Gastroesophageal sphincter (tissue), 4 donors: ENCODE measurements at regions not wholly inside any gene's neighbourhood (a gene's known extent, or its start where the extent isn't known, plus 50 kb on each side); places are given as distances from the start of the nearest gene placed in this dataset.
"Not testable (repeated sequence)": the region's sequence is repeated elsewhere in the genome, so short reads cannot be mapped to it uniquely, and the experiment has no call there.

ENCODE experiments used
- ATAC-seq: fragments of 150-250 bp; one replicate; pipeline ENCODE4 v1.9.1; 2016; ENCODE audit warnings: mild to moderate bottlenecking, moderate library complexity
- H3K27ac ChIP-seq, 4 donors: fragments of 200-600 bp; sonication (generic) in 3 of 4; 1 replicate in 3 of 4; 2 replicates in 1 of 4; pipeline ENCODE4 v1.5.1; 2016 to 2019
- H3K27me3 ChIP-seq: fragments of 200-600 bp; sonication (generic); one replicate; pipeline ENCODE4 v1.5.1; 2019
- H3K36me3 ChIP-seq, 2 donors: fragments of 200-600 bp; sonication (generic); one replicate each; pipeline ENCODE4 v1.5.1; 2019; ENCODE audit warnings: control low read depth in 1 of 2
- H3K4me1 ChIP-seq, 3 donors: fragments of 200-600 bp; sonication (generic); 1 replicate in 2 of 3; 2 replicates in 1 of 3; pipeline ENCODE4 v1.5.1; 2016 to 2019; ENCODE audit warnings: control low read depth in 2 of 3
- H3K4me3 ChIP-seq, 2 donors: fragments of 200-600 bp; sonication (generic); one replicate each; pipeline ENCODE4 v1.5.1; 2019; ENCODE audit warnings: mild to moderate bottlenecking in 1 of 2, moderate library complexity in 1 of 2
- H3K9me3 ChIP-seq, 3 donors: fragments of 200-600 bp; sonication (generic); one replicate each; pipeline ENCODE4 v1.5.1; 2017 to 2019; ENCODE audit warnings: control low read depth in 2 of 3
- WGBS, 2 donors: methylation state at CpG; one replicate each; pipeline ENCODE4 v1.1.5; 2018; ENCODE audit warnings: low coverage in 1 of 2; 5-methylcytosine and 5-hydroxymethylcytosine counted together
- TF ChIP-seq, protein P1 (sequence below), 4 experiments: fragments of 200-600 bp in 2 of 4; fragments of 450-650 bp in 2 of 4; sonication (generic) in 1 of 4; IDR thresholded peaks; one replicate each; pipeline ENCODE4 v1.5.1; 2017 to 2019; ENCODE audit warnings: antibody characterized with exemption in 4 of 4, mild to moderate bottlenecking in 2 of 4, moderate library complexity in 2 of 4

- H3K27ac ChIP-seq, result peak overlapping the region in 1 of 4 donors; percentile 38
- not testable (repeated sequence) for H3K36me3 ChIP-seq, H3K4me3 ChIP-seq, ATAC-seq, H3K27me3 ChIP-seq, H3K9me3 ChIP-seq, H3K4me1 ChIP-seq
- 25 to 50% methylated on average over 1 to 6 of the region's 6 CpGs for WGBS, 2 donors
- TF ChIP-seq, protein P1, sequence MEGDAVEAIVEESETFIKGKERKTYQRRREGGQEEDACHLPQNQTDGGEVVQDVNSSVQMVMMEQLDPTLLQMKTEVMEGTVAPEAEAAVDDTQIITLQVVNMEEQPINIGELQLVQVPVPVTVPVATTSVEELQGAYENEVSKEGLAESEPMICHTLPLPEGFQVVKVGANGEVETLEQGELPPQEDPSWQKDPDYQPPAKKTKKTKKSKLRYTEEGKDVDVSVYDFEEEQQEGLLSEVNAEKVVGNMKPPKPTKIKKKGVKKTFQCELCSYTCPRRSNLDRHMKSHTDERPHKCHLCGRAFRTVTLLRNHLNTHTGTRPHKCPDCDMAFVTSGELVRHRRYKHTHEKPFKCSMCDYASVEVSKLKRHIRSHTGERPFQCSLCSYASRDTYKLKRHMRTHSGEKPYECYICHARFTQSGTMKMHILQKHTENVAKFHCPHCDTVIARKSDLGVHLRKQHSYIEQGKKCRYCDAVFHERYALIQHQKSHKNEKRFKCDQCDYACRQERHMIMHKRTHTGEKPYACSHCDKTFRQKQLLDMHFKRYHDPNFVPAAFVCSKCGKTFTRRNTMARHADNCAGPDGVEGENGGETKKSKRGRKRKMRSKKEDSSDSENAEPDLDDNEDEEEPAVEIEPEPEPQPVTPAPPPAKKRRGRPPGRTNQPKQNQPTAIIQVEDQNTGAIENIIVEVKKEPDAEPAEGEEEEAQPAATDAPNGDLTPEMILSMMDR (IDR thresholded peaks at IDR 0.05), result peak in 1 of 4 experiments; percentile 22
These were observed 178.9 kb upstream of the POMZP3 start for GRCh38 chr7:76806010-76806409.

- not testable (repeated sequence) for ATAC-seq, H3K27me3 ChIP-seq, H3K36me3 ChIP-seq, H3K4me1 ChIP-seq, H3K4me3 ChIP-seq, H3K9me3 ChIP-seq
- H3K27ac ChIP-seq, result peak overlapping the region in 1 of 4 donors; percentile 38
- 0 to 33% methylated on average over 1 of the region's 1 CpG for WGBS, 2 donors
These were observed 178.2 kb upstream of the POMZP3 start for GRCh38 chr7:76805262-76805661.

GRCh38 chr7:76797639-76798038 is 170.6 kb upstream of the POMZP3 start:
- H3K27ac ChIP-seq, H3K36me3 ChIP-seq, H3K4me1 ChIP-seq, H3K9me3 ChIP-seq, H3K27me3 ChIP-seq, ATAC-seq, H3K4me3 ChIP-seq: not testable (repeated sequence)
- 0 to 25% methylated on average over 1 of the region's 1 CpG for WGBS, 2 donors

DNA sequence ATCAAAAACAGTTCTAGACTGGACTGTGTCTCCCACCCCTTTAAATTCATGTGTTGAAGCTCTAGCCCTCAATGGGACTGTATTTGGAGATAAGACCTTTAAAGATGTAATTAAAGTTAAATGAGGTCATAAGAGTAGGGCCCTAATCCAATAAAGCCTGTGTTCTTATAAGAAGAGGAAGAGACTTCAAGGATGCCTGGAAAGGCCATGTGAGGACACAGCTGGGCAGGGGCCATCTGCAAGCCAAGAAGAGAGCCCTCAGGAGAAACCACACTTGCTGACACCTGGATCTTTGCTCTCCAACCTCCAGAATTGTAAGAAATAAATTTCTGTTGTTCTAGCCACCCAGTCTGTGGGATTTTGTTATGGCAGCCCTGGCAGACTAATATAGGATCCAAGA is 153.6 kb upstream of the POMZP3 start:
- not testable (repeated sequence) for H3K9me3 ChIP-seq, H3K27me3 ChIP-seq, H3K36me3 ChIP-seq, H3K27ac ChIP-seq, ATAC-seq, H3K4me1 ChIP-seq, H3K4me3 ChIP-seq

DNA sequence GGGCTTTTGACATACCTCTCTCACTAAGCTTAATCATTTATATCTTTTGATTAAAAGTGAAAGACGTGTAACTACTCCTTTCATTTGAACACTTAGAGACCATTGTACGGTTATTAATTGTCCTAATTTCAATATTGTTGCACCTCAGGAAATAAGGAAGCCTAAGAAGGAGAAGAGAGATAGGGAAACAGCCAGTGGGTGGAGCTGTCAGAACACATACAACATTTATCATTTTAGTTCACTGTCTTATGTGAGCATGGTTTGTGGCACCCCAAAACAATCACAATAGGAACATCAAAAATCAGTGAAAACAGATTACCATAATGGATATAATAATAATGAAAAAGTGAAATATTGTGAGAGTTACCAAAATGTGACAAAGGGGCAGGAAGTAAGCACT is 147.2 kb upstream of the POMZP3 start:
- not testable (repeated sequence) for H3K36me3 ChIP-seq, H3K27me3 ChIP-seq, H3K4me3 ChIP-seq, ATAC-seq, H3K4me1 ChIP-seq, H3K27ac ChIP-seq, H3K9me3 ChIP-seq
- 49 to 78% methylated on average over 2 of the region's 2 CpGs for WGBS, 2 donors

DNA sequence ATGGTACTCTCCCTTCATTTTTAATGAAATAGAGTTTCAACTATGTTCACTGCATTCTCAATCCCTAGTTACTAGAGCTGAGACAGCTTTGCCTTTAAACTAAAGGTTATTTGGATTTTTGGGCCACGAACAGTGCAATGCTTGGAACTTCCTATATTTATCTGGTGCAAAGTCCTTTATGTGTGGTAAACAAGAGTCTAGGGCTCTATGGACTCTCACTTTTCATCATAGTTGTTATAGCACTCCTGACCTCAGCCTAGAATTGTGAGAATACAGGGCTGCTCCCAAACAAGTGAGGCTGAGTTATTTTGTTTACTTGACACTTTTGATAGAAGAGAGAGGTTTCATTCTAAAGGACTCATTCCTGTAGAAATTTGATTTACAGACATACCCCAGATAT is 144.9 kb upstream of the POMZP3 start:
- H3K9me3 ChIP-seq, H3K36me3 ChIP-seq, H3K4me1 ChIP-seq, ATAC-seq, H3K27ac ChIP-seq, H3K4me3 ChIP-seq, H3K27me3 ChIP-seq: not testable (repeated sequence)
- WGBS, 2 donors, result no CpG with 5 or more reads among the region's 1 CpG

- ATAC-seq, H3K4me3 ChIP-seq, H3K36me3 ChIP-seq, H3K9me3 ChIP-seq, H3K27me3 ChIP-seq, H3K27ac ChIP-seq, H3K4me1 ChIP-seq: not testable (repeated sequence)
- no CpG with 5 or more reads among the region's 3 CpGs for WGBS, 2 donors
These were observed 136.9 kb upstream of the POMZP3 start for GRCh38 chr7:76763977-76764376.

- not testable (repeated sequence) for ATAC-seq, H3K36me3 ChIP-seq, H3K9me3 ChIP-seq, H3K4me3 ChIP-seq, H3K27me3 ChIP-seq, H3K4me1 ChIP-seq, H3K27ac ChIP-seq
These were observed 133.6 kb upstream of the POMZP3 start for GRCh38 chr7:76760546-76761220.

DNA sequence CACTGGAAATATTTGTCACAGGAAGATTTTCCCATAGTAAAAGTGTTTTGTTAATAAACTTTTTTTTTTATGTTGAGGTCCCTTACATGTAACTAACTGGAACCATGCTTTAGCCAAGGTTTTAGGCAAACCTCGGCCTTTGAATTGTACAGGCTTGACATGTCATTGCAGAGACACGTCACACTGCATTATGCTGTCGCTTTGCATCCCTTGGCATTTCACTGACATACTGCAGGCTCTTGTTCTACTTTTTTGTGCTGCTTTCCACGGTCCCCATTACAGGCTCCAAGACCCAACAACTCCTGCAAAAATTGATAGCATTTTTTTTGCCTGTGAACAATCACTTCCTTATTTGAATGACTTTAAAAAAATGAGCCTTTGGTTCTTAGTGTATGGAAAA is 112.5 kb upstream of the POMZP3 start:
- not testable (repeated sequence) for ATAC-seq, H3K4me3 ChIP-seq, H3K36me3 ChIP-seq, H3K27ac ChIP-seq, H3K4me1 ChIP-seq, H3K9me3 ChIP-seq, H3K27me3 ChIP-seq
- WGBS, 2 donors, result 47 to 75% methylated on average over 3 to 4 of the region's 4 CpGs

DNA sequence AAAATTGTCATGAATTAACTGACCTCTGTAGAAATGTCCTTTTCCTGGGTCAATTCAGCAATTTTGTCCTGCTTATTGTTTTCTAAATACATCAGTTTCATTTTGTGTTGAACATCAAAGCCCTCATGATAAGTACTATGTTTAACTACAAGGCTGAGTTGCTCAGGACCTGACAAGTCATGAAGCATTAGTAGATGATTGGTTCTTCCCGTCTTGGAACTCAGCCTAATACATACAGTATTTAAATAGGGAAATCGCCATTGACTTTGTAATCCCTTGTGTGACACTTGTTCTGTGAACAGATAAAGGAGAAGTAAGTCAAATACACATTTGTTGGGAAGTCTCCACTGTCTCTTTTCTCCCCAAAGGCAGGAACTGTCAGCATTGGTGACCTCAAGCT is 109.6 kb upstream of the POMZP3 start:
- not testable (repeated sequence) for ATAC-seq, H3K27me3 ChIP-seq, H3K36me3 ChIP-seq, H3K4me3 ChIP-seq, H3K27ac ChIP-seq, H3K4me1 ChIP-seq, H3K9me3 ChIP-seq
- no CpG with 5 or more reads among the region's 2 CpGs for WGBS, 2 donors

GRCh38 chr7:76736091-76736490 is 109.0 kb upstream of the POMZP3 start:
- H3K36me3 ChIP-seq, H3K9me3 ChIP-seq, H3K4me1 ChIP-seq, H3K27me3 ChIP-seq, H3K4me3 ChIP-seq, ATAC-seq, H3K27ac ChIP-seq: not testable (repeated sequence)
- WGBS, 2 donors, result 70% methylated on average over 1 of the region's 1 CpG; no CpG with 5 or more reads in 1 of the 2 donors

- H3K36me3 ChIP-seq, H3K4me1 ChIP-seq, H3K27ac ChIP-seq, ATAC-seq, H3K27me3 ChIP-seq, H3K9me3 ChIP-seq, H3K4me3 ChIP-seq: not testable (repeated sequence)
- WGBS, 2 donors, result no CpG with 5 or more reads among the region's 1 CpG
These were observed 108.6 kb upstream of the POMZP3 start for GRCh38 chr7:76735668-76736067.

DNA sequence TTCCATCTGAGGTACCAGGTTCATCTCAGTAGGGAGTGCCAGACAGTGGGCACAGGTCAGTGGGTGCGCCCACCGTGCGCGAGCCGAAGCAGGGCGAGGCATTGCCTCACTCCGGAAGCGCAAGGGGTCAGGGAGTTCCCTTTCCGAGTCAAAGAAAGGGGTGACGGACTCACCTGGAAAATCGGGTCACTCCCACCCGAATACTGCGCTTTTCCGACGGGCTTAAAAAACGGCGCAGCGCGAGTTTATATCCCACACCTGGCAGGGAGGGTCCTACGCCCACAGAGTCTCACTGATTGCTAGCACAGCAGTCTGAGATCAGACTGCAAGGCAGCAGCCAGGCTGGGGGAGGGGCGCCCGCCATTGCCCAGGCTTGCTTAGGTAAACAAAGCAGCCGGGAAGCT is 101.5 kb upstream of the POMZP3 start:
- H3K27ac ChIP-seq, H3K27me3 ChIP-seq, ATAC-seq, H3K9me3 ChIP-seq, H3K36me3 ChIP-seq, H3K4me1 ChIP-seq, H3K4me3 ChIP-seq: not testable (repeated sequence)
- WGBS, 2 donors, result 80% methylated on average over 3 of the region's 23 CpGs; no CpG with 5 or more reads in 1 of the 2 donors
